ENCODE measurements at regions not wholly inside any gene's neighbourhood (a gene's known extent, or its start where the extent isn't known, plus 50 kb on each side); places are given as distances from the start of the nearest gene placed in this dataset.

GRCh38 chr6:53412751-53413150 is 64.0 kb upstream of the ELOVL5 start:
- DNase-seq, result no peak

- no peak for DNase-seq
These were observed 63.4 kb upstream of the ELOVL5 start for GRCh38 chr6:53412021-53412715.

GRCh38 chr6:53411451-53411850 is 62.7 kb upstream of the ELOVL5 start:
- DNase-seq, result no peak

- peak; percentile 69 for DNase-seq
These were observed 61.9 kb upstream of the ELOVL5 start for GRCh38 chr6:53410508-53411258.

GRCh38 chr6:53408826-53409225 is 60.1 kb upstream of the ELOVL5 start:
- no peak for DNase-seq

- no peak for DNase-seq
These were observed 50.2 kb upstream of the ELOVL5 start for GRCh38 chr6:53399027-53399344.

- no peak for DNase-seq
These were observed 49.7 kb upstream of the ELOVL5 start for GRCh38 chr6:53398247-53399026.
